HEK293 (cell line): ENCODE measurements at regions not wholly inside any gene's neighbourhood (a gene's known extent, or its start where the extent isn't known, plus 50 kb on each side); places are given as distances from the start of the nearest gene placed in this dataset.

Source experiments
- CTCF ChIA-PET: fragments of 350-600 bp; formaldehyde crosslinking; extraction: SDS; loops from one replicate; lab custom pipeline; 2021; ENCODE audit warnings: antibody characterized with exemption; lab: Yijun Ruan, JAX
- POLR2A ChIA-PET: fragments of 300-600 bp; formaldehyde crosslinking; extraction: SDS; loops from one replicate; lab custom pipeline; 2020; ENCODE audit warnings: antibody characterized with exemption, inconsistent platforms; lab: Yijun Ruan, JAX
- H3K27ac ChIP-seq: fragments of 200-500 bp; sonication (Bioruptor generic); 2 replicates; pipeline ENCODE4 v1.5.1; 2014; ENCODE audit warnings: low read depth, low read length, control low read depth, inconsistent platforms; ENCODE audit errors: extremely low read depth
- H3K36me3 ChIP-seq, 2 experiments: fragments of 200-500 bp in 1 of 2; sonication (Bioruptor generic) in 1 of 2; 1 replicate in 1 of 2; 2 replicates in 1 of 2; pipeline ENCODE4 v1.5.1; 2014 to 2017; ENCODE audit warnings: inconsistent platforms in 2 of 2, low read length in 2 of 2; ENCODE audit not compliant: control insufficient read depth in 2 of 2, insufficient read depth in 1 of 2
- H3K4me1 ChIP-seq: fragments of 200-500 bp; sonication (Bioruptor generic); 2 replicates; pipeline ENCODE4 v1.5.1; 2014; ENCODE audit warnings: mild to moderate bottlenecking, low read length, inconsistent platforms; ENCODE audit not compliant: control insufficient read depth, insufficient read depth
- H3K4me3 ChIP-seq: 2 replicates; pipeline ENCODE4 v1.5.1; 2011; ENCODE audit warnings: low read depth, mild to moderate bottlenecking, control low read depth, low read length, moderate library complexity
- H3K9me3 ChIP-seq: fragments of 200-500 bp; sonication (Bioruptor generic); 2 replicates; pipeline ENCODE4 v1.5.1; 2014; ENCODE audit warnings: low read depth, low read length, inconsistent platforms; ENCODE audit not compliant: control insufficient read depth, insufficient read depth
- AEBP2 ChIP-seq: fragments of 450-650 bp; formaldehyde crosslinking; IDR thresholded peaks from 2 replicates; pipeline ENCODE4 v1.5.1; 2016; ENCODE audit warnings: missing biosample characterization, missing genetic modification characterization, borderline replicate concordance
- BCL6B ChIP-seq: fragments of 450-650 bp; formaldehyde crosslinking; IDR thresholded peaks from 2 replicates; pipeline ENCODE4 v1.5.1; 2017; ENCODE audit warnings: missing biosample characterization, missing genetic modification characterization
- GLI2 ChIP-seq: fragments of 450-650 bp; formaldehyde crosslinking; IDR thresholded peaks from 2 replicates; pipeline ENCODE4; 2017; ENCODE audit warnings: missing biosample characterization, missing genetic modification characterization, low read depth, borderline replicate concordance
- MYNN ChIP-seq: fragments of 450-650 bp; formaldehyde crosslinking; IDR thresholded peaks from 2 replicates; pipeline ENCODE4 v1.5.1; 2016; ENCODE audit warnings: missing biosample characterization, missing genetic modification characterization, borderline replicate concordance
- PBX3 ChIP-seq: sonication (generic); formaldehyde crosslinking; IDR thresholded peaks from 2 replicates; pipeline ENCODE4 v1.8.1; 2022; ENCODE audit warnings: mild to moderate bottlenecking, moderate library complexity, missing genetic modification reagents
- PRDM10 ChIP-seq: fragments of 450-650 bp; formaldehyde crosslinking; IDR thresholded peaks from 2 replicates; pipeline ENCODE4 v1.5.1; 2016; ENCODE audit warnings: missing biosample characterization, missing genetic modification characterization
- SALL2 ChIP-seq: fragments of 450-650 bp; formaldehyde crosslinking; IDR thresholded peaks from 2 replicates; pipeline ENCODE4 v1.5.0; 2017; ENCODE audit warnings: missing biosample characterization, mild to moderate bottlenecking, missing genetic modification characterization, borderline replicate concordance
- YY2 ChIP-seq: fragments of 450-650 bp; formaldehyde crosslinking; IDR thresholded peaks from 2 replicates; pipeline ENCODE4 v1.5.1; 2016; ENCODE audit warnings: missing biosample characterization, missing genetic modification characterization
- ZIC2 ChIP-seq: fragments of 450-650 bp; formaldehyde crosslinking; IDR thresholded peaks from 2 replicates; pipeline ENCODE4 v1.5.1; 2016; ENCODE audit warnings: missing biosample characterization, missing genetic modification characterization
- ZNF292 ChIP-seq: fragments of 450-650 bp; formaldehyde crosslinking; IDR thresholded peaks from 2 replicates; pipeline ENCODE4 v1.5.1; 2016; ENCODE audit warnings: low read depth, missing biosample characterization, missing genetic modification characterization, borderline replicate concordance
- ZNF391 ChIP-seq: fragments of 450-650 bp; formaldehyde crosslinking; IDR thresholded peaks from 2 replicates; pipeline ENCODE4 v1.5.1; 2016; ENCODE audit warnings: low read depth, missing biosample characterization, missing genetic modification characterization, borderline replicate concordance
- ZNF404 ChIP-seq: fragments of 450-650 bp; formaldehyde crosslinking; IDR thresholded peaks from 2 replicates; pipeline ENCODE4 v1.5.1; 2017; ENCODE audit warnings: missing biosample characterization, missing genetic modification characterization
- ZNF610 ChIP-seq: fragments of 450-650 bp; formaldehyde crosslinking; IDR thresholded peaks from 2 replicates; pipeline ENCODE4 v1.5.1; 2016; ENCODE audit warnings: missing biosample characterization, missing genetic modification characterization, borderline replicate concordance
- ZNF624 ChIP-seq: fragments of 450-650 bp; formaldehyde crosslinking; IDR thresholded peaks from 2 replicates; pipeline ENCODE4 v1.5.1; 2017; ENCODE audit warnings: missing biosample characterization, missing genetic modification characterization
- ZNF658 ChIP-seq: fragments of 450-650 bp; formaldehyde crosslinking; IDR thresholded peaks from 2 replicates; pipeline ENCODE4; 2016; ENCODE audit warnings: missing biosample characterization, missing genetic modification characterization
- ZNF660 ChIP-seq: fragments of 450-650 bp; IDR thresholded peaks from 2 replicates; pipeline ENCODE4 v1.5.1; 2018; ENCODE audit warnings: missing biosample characterization, mild to moderate bottlenecking, missing genetic modification characterization
- ZSCAN18 ChIP-seq: fragments of 450-650 bp; formaldehyde crosslinking; IDR thresholded peaks from 2 replicates; pipeline ENCODE4 v1.5.1; 2016; ENCODE audit warnings: missing biosample characterization, missing genetic modification characterization

GRCh38 chr2:48104418-48104817, 198.1 kb upstream of the FBXO11 start:
- no peaks in the 10 kb centered on the region for H3K9me3 ChIP-seq
- no peak overlapping the region for H3K4me3 ChIP-seq
- ChIA-PET POLR2A (no interaction called here), CTCF (interaction anchor here (0.7 to 4.0 kb wide), 6 partner anchors 12 to 769 kb away, joined by 3 to 31 read pairs (median 3); no protein-coding TSS in a partner anchor)
- H3K27ac ChIP-seq: no peak overlapping the region
- H3K4me1 ChIP-seq: no peaks in the 10 kb centered on the region
- TF ChIP-seq PBX3 (CRISPR knock-in tag): no peak
- no peak for TF ChIP-seq ZSCAN18 (tag by site-specific recombination)
- TF ChIP-seq BCL6B (tag by site-specific recombination): no peak
- no peak for TF ChIP-seq ZNF404 (tag by site-specific recombination)
- TF ChIP-seq SALL2 (tag by site-specific recombination): no peak
- no peak for TF ChIP-seq AEBP2
- no peak for TF ChIP-seq MYNN (tag by site-specific recombination)
- no peak for TF ChIP-seq ZNF292 (tag by site-specific recombination)
- TF ChIP-seq ZNF624 (tag by site-specific recombination): no peak
- no peak for TF ChIP-seq PRDM10 (tag by site-specific recombination)
- TF ChIP-seq ZNF391 (tag by site-specific recombination): no peak
- no peak for TF ChIP-seq YY2 (tag by site-specific recombination)
- TF ChIP-seq ZNF610: no peak
- TF ChIP-seq GLI2 (tag by site-specific recombination): no peak
- no peak for TF ChIP-seq ZNF660
- TF ChIP-seq ZNF658: no peak
- no peak for TF ChIP-seq ZIC2 (tag by site-specific recombination)
- H3K36me3 ChIP-seq: no peaks in the 10 kb centered on the region
